ENCODE measurements at regions not wholly inside any gene's neighbourhood (a gene's known extent, or its start where the extent isn't known, plus 50 kb on each side); places are given as distances from the start of the nearest gene placed in this dataset.

GRCh38 chr2:18149660-18150246 is 271.3 kb downstream of the KCNS3 start:
- TF ChIP-seq EZH2 (IDR thresholded peaks at IDR 0.05) (no peak), POLR2AphosphoS5 (IDR thresholded peaks at IDR 0.05; ENCODE audit: borderline replicate concordance, low read depth, low read length) (no peak), FOXP2 (optimal IDR thresholded peaks at IDR 0.05; ENCODE audit: control extremely low read depth, extremely low read length, insufficient read depth) (no peak)

Data from SK-N-MC (cell line).